ENCODE measurements at regions not wholly inside any gene's neighbourhood (a gene's known extent, or its start where the extent isn't known, plus 50 kb on each side); places are given as distances from the start of the nearest gene placed in this dataset.

- TF ChIP-seq POLR2A (IDR thresholded peaks at IDR 0.05; ENCODE audit: low read depth, low read length) (no peak), TAF1 (IDR thresholded peaks at IDR 0.05; ENCODE audit: low read depth, low read length) (no peak), POLR2AphosphoS5 (IDR thresholded peaks at IDR 0.05; ENCODE audit: low read depth, low read length) (no peak), POU2F2 (IDR thresholded peaks at IDR 0.05; ENCODE audit: low read depth, low read length) (no peak), SPI1 (IDR thresholded peaks at IDR 0.05; ENCODE audit: low read depth, low read length) (no peak), PAX5 (IDR thresholded peaks at IDR 0.05; ENCODE audit: insufficient read depth, low read length, severe bottlenecking) (no peak)
These were observed 225.1 kb upstream of the DIO3 start for GRCh38 chr14:101336183-101336582.
